HEK293T (cell line): ENCODE measurements at regions not wholly inside any gene's neighbourhood (a gene's known extent, or its start where the extent isn't known, plus 50 kb on each side); places are given as distances from the start of the nearest gene placed in this dataset.
"Not testable (repeated sequence)": the region's sequence is repeated elsewhere in the genome, so short reads cannot be mapped to it uniquely, and the experiment has no call there.

Experiments
- CTCF ChIA-PET: fragments of 350-600 bp; formaldehyde crosslinking; extraction: SDS; loops from one replicate; lab custom pipeline; 2021; ENCODE audit warnings: antibody characterized with exemption, inconsistent platforms; lab: Yijun Ruan, JAX
- POLR2A ChIA-PET: fragments of 350-600 bp; formaldehyde crosslinking; extraction: SDS; loops from one replicate; lab custom pipeline; 2020; ENCODE audit warnings: antibody characterized with exemption, inconsistent platforms; lab: Yijun Ruan, JAX
- DNase-seq: peaks from one replicate; pipeline ENCODE4 v3.0.0; 2012; ENCODE audit warnings: mixed read lengths; ENCODE audit errors: extremely low spot score
- ARNT ChIP-seq: fragments of 450-650 bp; IDR thresholded peaks from 2 replicates; pipeline ENCODE4 v1.6.1; 2017; ENCODE audit warnings: mild to moderate bottlenecking
- BHLHE40 ChIP-seq: fragments of 450-650 bp; IDR thresholded peaks from 2 replicates; pipeline ENCODE4 v1.6.1; 2016; ENCODE audit warnings: mild to moderate bottlenecking, moderate library complexity, borderline replicate concordance
- CTBP1 ChIP-seq: fragments of 450-650 bp; IDR thresholded peaks from 2 replicates; pipeline ENCODE4 v1.6.1; 2016; ENCODE audit warnings: borderline replicate concordance
- ELF4 ChIP-seq: fragments of 450-650 bp; IDR thresholded peaks from 2 replicates; pipeline ENCODE4 v1.6.1; 2017; ENCODE audit warnings: antibody characterized with exemption
- FOXA1 ChIP-seq: fragments of 450-650 bp; IDR thresholded peaks from 2 replicates; pipeline ENCODE4 v1.6.1; 2016; ENCODE audit warnings: mild to moderate bottlenecking
- FOXK2 ChIP-seq: fragments of 450-650 bp; IDR thresholded peaks from 2 replicates; pipeline ENCODE4 v1.6.1; 2016; ENCODE audit warnings: mild to moderate bottlenecking
- FOXM1 ChIP-seq: fragments of 450-650 bp; IDR thresholded peaks from 2 replicates; pipeline ENCODE4 v1.6.1; 2017; ENCODE audit warnings: mild to moderate bottlenecking, borderline replicate concordance
- HDGF ChIP-seq: fragments of 450-650 bp; IDR thresholded peaks from 2 replicates; pipeline ENCODE4 v1.6.1; 2017; ENCODE audit warnings: antibody characterized with exemption, borderline replicate concordance
- L3MBTL2 ChIP-seq: fragments of 450-650 bp; conservative IDR thresholded peaks from 2 replicates; pipeline ENCODE4 v1.6.1; 2016; ENCODE audit warnings: mild to moderate bottlenecking
- LEF1 ChIP-seq: fragments of 450-650 bp; IDR thresholded peaks from 2 replicates; pipeline ENCODE4 v1.6.1; 2017; ENCODE audit warnings: mild to moderate bottlenecking, borderline replicate concordance
- NFRKB ChIP-seq: fragments of 450-650 bp; IDR thresholded peaks from 2 replicates; pipeline ENCODE4 v1.6.1; 2016; ENCODE audit warnings: mild to moderate bottlenecking, moderate library complexity
- SP1 ChIP-seq: fragments of 450-650 bp; IDR thresholded peaks from 2 replicates; pipeline ENCODE4 v1.6.1; 2017
- SUZ12 ChIP-seq: fragments of 450-650 bp; IDR thresholded peaks from 2 replicates; pipeline ENCODE4 v1.6.1; 2016; ENCODE audit warnings: mild to moderate bottlenecking
- TARDBP ChIP-seq: fragments of 450-650 bp; IDR thresholded peaks from 2 replicates; pipeline ENCODE4 v1.6.1; 2016
- ZNF384 ChIP-seq: fragments of 450-650 bp; IDR thresholded peaks from 2 replicates; pipeline ENCODE4 v1.6.1; 2016
- TF ChIP-seq, protein P1 (sequence below): fragments of 450-650 bp; IDR thresholded peaks from 2 replicates; pipeline ENCODE4 v1.6.1; 2016

GRCh38 chr17:14547016-14547415 is 246.1 kb downstream of the HS3ST3B1 start:
- TF ChIP-seq FOXM1: no peak
- no peak for TF ChIP-seq SP1
- TF ChIP-seq ARNT: no peak
- TF ChIP-seq, protein P1, sequence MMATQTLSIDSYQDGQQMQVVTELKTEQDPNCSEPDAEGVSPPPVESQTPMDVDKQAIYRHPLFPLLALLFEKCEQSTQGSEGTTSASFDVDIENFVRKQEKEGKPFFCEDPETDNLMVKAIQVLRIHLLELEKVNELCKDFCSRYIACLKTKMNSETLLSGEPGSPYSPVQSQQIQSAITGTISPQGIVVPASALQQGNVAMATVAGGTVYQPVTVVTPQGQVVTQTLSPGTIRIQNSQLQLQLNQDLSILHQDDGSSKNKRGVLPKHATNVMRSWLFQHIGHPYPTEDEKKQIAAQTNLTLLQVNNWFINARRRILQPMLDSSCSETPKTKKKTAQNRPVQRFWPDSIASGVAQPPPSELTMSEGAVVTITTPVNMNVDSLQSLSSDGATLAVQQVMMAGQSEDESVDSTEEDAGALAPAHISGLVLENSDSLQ: no peak
- TF ChIP-seq ELF4: no peak
- no peak for TF ChIP-seq LEF1
- TF ChIP-seq ZNF384: no peak
- no peak for TF ChIP-seq NFRKB
- TF ChIP-seq TARDBP: no peak
- no peak for TF ChIP-seq HDGF
- POLR2A ChIA-PET: no interaction called here
- no peak for DNase-seq
- CTCF ChIA-PET: interaction anchor here (0.6 kb wide), 1 partner anchor 610 kb away, joined by 3 read pairs; no protein-coding TSS in a partner anchor

DNA sequence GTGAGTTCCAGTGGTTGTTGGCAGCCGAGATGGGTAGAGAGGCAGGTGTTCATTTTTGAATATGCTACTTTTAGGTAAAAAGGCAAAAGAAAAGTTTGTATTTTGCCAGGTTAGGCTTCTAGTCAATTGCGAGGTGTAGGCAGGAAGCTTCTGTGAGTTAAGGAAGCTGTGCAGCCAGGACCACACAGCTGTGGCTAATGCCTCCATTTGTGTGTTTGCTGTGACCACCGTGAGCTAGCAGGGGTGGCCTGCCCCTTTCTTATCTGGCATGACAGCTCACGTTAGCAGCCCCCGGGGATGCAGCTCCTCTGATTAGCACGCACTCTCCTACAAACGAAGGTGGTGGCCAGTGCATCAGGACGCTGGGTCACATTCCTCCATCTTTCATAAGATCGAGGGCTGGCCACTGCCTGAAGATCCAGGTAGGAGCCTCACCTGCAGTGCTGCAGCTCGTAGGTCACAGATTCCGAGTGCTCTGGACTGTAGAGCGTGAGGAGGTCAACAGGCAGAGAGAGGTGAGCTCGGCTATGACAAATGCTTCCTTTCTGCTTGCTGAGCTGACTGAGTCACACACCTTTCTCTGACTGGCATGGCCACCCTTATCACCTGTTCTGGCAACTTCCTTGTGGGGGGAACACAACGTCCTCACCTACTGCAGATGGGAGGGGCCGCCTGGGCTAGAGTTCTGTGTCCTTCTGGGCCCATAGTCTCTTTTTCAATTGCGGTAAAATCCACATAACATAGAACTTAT is 244.4 kb downstream of the HS3ST3B1 start:
- ChIA-PET POLR2A (no interaction called here), CTCF (interaction anchor here (0.6 kb wide), 1 partner anchor 495 kb away, joined by 6 read pairs; no protein-coding TSS in a partner anchor)
- no peak for DNase-seq
- TF ChIP-seq ZNF384 (no peak), FOXA1 (no peak)
- TF ChIP-seq, protein P1: no peak

DNA sequence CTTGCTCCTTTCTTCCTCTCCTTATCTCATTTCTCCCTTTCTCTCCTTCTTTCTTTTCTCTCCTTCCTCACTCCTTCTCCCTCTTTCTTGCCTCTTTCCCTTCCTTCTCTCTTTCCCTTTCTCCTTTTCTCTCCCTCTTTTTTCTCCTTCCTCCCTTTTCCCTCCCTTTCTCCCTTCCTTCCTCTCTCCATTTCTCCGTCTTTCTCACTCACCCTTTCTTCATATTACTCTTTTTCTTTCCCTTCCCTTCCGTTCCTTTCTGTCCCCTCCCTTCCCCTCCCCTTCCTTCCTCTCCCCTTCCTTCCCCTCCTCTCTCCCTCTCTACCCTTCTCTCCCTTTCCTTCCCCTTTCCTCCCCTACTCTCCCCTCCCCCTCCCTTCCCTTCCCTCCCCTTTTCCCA is 240.8 kb downstream of the HS3ST3B1 start:
- no peak for DNase-seq
- TF ChIP-seq LEF1: no peak
- ChIA-PET CTCF (no interaction called here), POLR2A (no interaction called here)

- no peak for DNase-seq
- ChIA-PET POLR2A (no interaction called here), CTCF (no interaction called here)
- TF ChIP-seq LEF1 (no peak), ARNT (no peak), BHLHE40 (no peak), SUZ12 (no peak), TARDBP (no peak), NFRKB (no peak), SP1 (no peak), FOXA1 (no peak), ZNF384 (no peak), ELF4 (no peak), CTBP1 (no peak), FOXM1 (no peak), FOXK2 (no peak)
- TF ChIP-seq, protein P1: no peak
Observed at GRCh38 chr17:14539801-14540200, 238.9 kb downstream of the HS3ST3B1 start.

DNA sequence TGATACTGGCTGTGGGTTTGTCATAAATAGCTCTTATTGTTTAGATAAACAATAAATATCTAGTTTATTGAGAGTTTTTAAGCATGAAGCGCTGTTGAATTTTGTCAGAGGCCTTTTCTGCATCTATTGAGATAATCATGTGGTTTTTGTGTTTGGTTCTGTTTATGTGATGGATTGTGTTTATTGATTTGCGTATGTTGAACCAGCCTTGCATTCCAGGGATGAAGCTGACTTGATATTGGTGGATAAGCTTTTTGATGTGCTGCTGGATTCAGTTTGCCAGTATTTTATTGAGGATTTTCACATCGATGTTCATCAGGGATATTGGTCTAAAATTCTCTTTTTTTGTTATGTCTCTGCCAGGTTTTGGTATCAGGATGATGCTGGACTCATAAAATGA is 231.4 kb downstream of the HS3ST3B1 start:
- DNase-seq, POLR2A ChIA-PET, CTCF ChIA-PET: not testable (repeated sequence)

GRCh38 chr17:14525551-14526455 is 224.9 kb downstream of the HS3ST3B1 start:
- POLR2A ChIA-PET: no interaction called here
- CTCF ChIA-PET: interaction anchor here (0.6 kb wide), 1 partner anchor 120 kb away, joined by 3 read pairs; no protein-coding TSS in a partner anchor
- TF ChIP-seq HDGF (no peak), LEF1 (no peak), FOXA1 (no peak), FOXM1 (no peak), FOXK2 (no peak), ARNT (no peak), L3MBTL2 (no peak), ZNF384 (no peak), ELF4 (no peak), TARDBP (no peak), SUZ12 (no peak)
- TF ChIP-seq, protein P1: no peak
- DNase-seq: no peak
